H1 (cell line): ENCODE measurements at regions not wholly inside any gene's neighbourhood (a gene's known extent, or its start where the extent isn't known, plus 50 kb on each side); places are given as distances from the start of the nearest gene placed in this dataset.

Source experiments
- CTCF ChIA-PET: fragments of 300-600 bp; sonication (Branson Sonifier 250); formaldehyde crosslinking; loops from one replicate; lab custom pipeline; 2021; ENCODE audit not compliant: partially characterized antibody; lab: Charles Lee
- POLR2A ChIA-PET: fragments of 300-600 bp; sonication (Branson Sonifier 250); formaldehyde crosslinking; loops from one replicate; lab custom pipeline; 2021; ENCODE audit warnings: inconsistent platforms; ENCODE audit not compliant: partially characterized antibody; lab: Charles Lee
- DNase-seq, 2 experiments: peaks; one replicate each; pipeline versions ENCODE4 v3.0.0 to v3.0.0-alpha.2; 2010 to 2022; ENCODE audit warnings: low spot score in 2 of 2, low read depth in 1 of 2, mixed read lengths in 1 of 2
- FAIRE-seq: peaks from 2 replicates; lab custom pipeline; 2011; peaks lifted over from hg19 to GRCh38; lab: Jason Lieb, UNC
- H2AFZ ChIP-seq: 2 replicates; pipeline ENCODE4 v1.8.1; 2012; ENCODE audit warnings: low read length, inconsistent platforms
- H2AK5ac ChIP-seq: 2 replicates; pipeline ENCODE4 v1.6.1; 2013; ENCODE audit warnings: low read depth, low read length
- H2BK120ac ChIP-seq: replicated peaks from 2 replicates; pipeline ENCODE3; 2013; ENCODE audit warnings: low read depth, low read length, inconsistent platforms
- H2BK12ac ChIP-seq: 2 replicates; pipeline ENCODE4 v1.6.1; 2013; ENCODE audit warnings: low read depth, low read length
- H2BK15ac ChIP-seq: 2 replicates; pipeline ENCODE4 v1.6.1; 2013; ENCODE audit warnings: low read length
- H2BK20ac ChIP-seq: 2 replicates; pipeline ENCODE4 v1.6.1; 2013; ENCODE audit warnings: low read length
- H2BK5ac ChIP-seq: 2 replicates; pipeline ENCODE4 v1.6.1; 2013; ENCODE audit warnings: low read depth, low read length
- H3K14ac ChIP-seq: 2 replicates; pipeline ENCODE4 v1.6.1; 2013; ENCODE audit warnings: inconsistent platforms; ENCODE audit not compliant: insufficient read length
- H3K18ac ChIP-seq: 2 replicates; pipeline ENCODE4 v1.6.1; 2013; ENCODE audit warnings: low read length; ENCODE audit errors: extremely low read depth
- H3K23ac ChIP-seq: 2 replicates; pipeline ENCODE4 v1.6.1; 2013; ENCODE audit warnings: inconsistent platforms; ENCODE audit not compliant: insufficient read length
- H3K23me2 ChIP-seq: 2 replicates; pipeline ENCODE4 v1.6.1; 2013; ENCODE audit warnings: low read depth, low read length
- H3K27ac ChIP-seq: 2 replicates; pipeline ENCODE4 v1.6.1; 2011; ENCODE audit warnings: low read depth, low read length, inconsistent platforms
- H3K27me3 ChIP-seq, 4 experiments: replicated peaks in 1 of 4; 1 replicate in 1 of 4; 2 replicates in 3 of 4; pipeline versions ENCODE4 v1.6.1 to v1.8.1; 2011 to 2013; ENCODE audit warnings: low read length in 3 of 4, mild to moderate bottlenecking in 3 of 4, inconsistent platforms in 2 of 4, mixed read lengths in 2 of 4, moderate library complexity in 1 of 4; ENCODE audit not compliant: control insufficient read depth in 3 of 4, insufficient read depth in 3 of 4; ENCODE audit errors: extremely low read depth in 1 of 4
- H3K36me3 ChIP-seq, 4 experiments: 2 replicates each; pipeline versions ENCODE4 v1.6.1 to v1.8.1; 2011 to 2013; ENCODE audit warnings: mild to moderate bottlenecking in 4 of 4, low read length in 3 of 4, moderate library complexity in 2 of 4, control low read depth in 1 of 4, inconsistent platforms in 1 of 4; ENCODE audit not compliant: insufficient read depth in 4 of 4, control insufficient read depth in 2 of 4
- H3K4ac ChIP-seq: replicated peaks from 2 replicates; pipeline ENCODE3; 2013; ENCODE audit warnings: low read length, low read depth, mixed read lengths, inconsistent platforms; ENCODE audit not compliant: insufficient read length
- H3K4me1 ChIP-seq, 4 experiments: replicated peaks in 1 of 4; 1 replicate in 1 of 4; 2 replicates in 3 of 4; pipeline versions ENCODE4 v1.6.1 to v1.8.1; 2011 to 2013; ENCODE audit warnings: low read length in 3 of 4, inconsistent platforms in 2 of 4, mixed read lengths in 1 of 4; ENCODE audit not compliant: insufficient read depth in 4 of 4, control insufficient read depth in 3 of 4
- H3K4me2 ChIP-seq, 2 experiments: 2 replicates each; pipeline versions ENCODE4 v1.6.1 to v1.8.1; 2011 to 2013; ENCODE audit warnings: low read depth in 2 of 2, low read length in 2 of 2, control low read depth in 1 of 2, inconsistent platforms in 1 of 2, mild to moderate bottlenecking in 1 of 2; ENCODE audit not compliant: insufficient read depth in 1 of 2
- H3K4me3 ChIP-seq, 4 experiments: fragments of 200-600, 300-600 bp in 1 of 4; sonication (generic), shearing (Covaris generic), sonication (Bioruptor Twin) in 1 of 4; 2 replicates each; pipeline versions ENCODE4 v1.5.1 to v1.8.1; 2011 to 2016; ENCODE audit warnings: low read length in 4 of 4, low read depth in 3 of 4, control low read depth in 2 of 4, inconsistent platforms in 2 of 4, mild to moderate bottlenecking in 2 of 4, mixed read lengths in 1 of 4, moderate library complexity in 1 of 4; ENCODE audit not compliant: insufficient read depth in 2 of 4; ENCODE audit errors: extremely low read depth in 1 of 4
- H3K56ac ChIP-seq: replicated peaks from 2 replicates; pipeline ENCODE3; 2013; ENCODE audit warnings: low read depth, mild to moderate bottlenecking, mixed read lengths, low read length, inconsistent platforms; ENCODE audit not compliant: insufficient read length
- H3K79me1 ChIP-seq: 2 replicates; pipeline ENCODE4 v1.6.1; 2013; ENCODE audit warnings: low read depth, low read length, control low read depth
- H3K79me2 ChIP-seq, 2 experiments: 2 replicates each; pipeline versions ENCODE4 v1.6.1 to v1.8.1; 2012 to 2013; ENCODE audit warnings: low read length in 2 of 2, mild to moderate bottlenecking in 2 of 2, inconsistent platforms in 1 of 2; ENCODE audit not compliant: insufficient read depth in 2 of 2, control insufficient read depth in 1 of 2
- H3K9ac ChIP-seq, 4 experiments: replicated peaks in 1 of 4; 1 replicate in 1 of 4; 2 replicates in 3 of 4; pipeline versions ENCODE4 v1.6.1 to v1.8.1; 2011 to 2013; ENCODE audit warnings: low read depth in 3 of 4, low read length in 3 of 4, control low read depth in 2 of 4, mild to moderate bottlenecking in 2 of 4, moderate library complexity in 2 of 4, inconsistent platforms in 1 of 4; ENCODE audit errors: extremely low read depth in 1 of 4
- H3K9me3 ChIP-seq, 2 experiments: 2 replicates each; pipeline versions ENCODE4 v1.6.1 to v1.8.1; 2012 to 2013; ENCODE audit warnings: mild to moderate bottlenecking in 2 of 2, moderate library complexity in 2 of 2, control low read depth in 1 of 2, inconsistent platforms in 1 of 2, low read depth in 1 of 2, low read length in 1 of 2, mixed read lengths in 1 of 2; ENCODE audit not compliant: insufficient read depth in 2 of 2
- H4K20me1 ChIP-seq, 2 experiments: replicated peaks in 1 of 2; 2 replicates each; pipeline versions ENCODE3 to v1.8.1; 2011 to 2013; ENCODE audit warnings: inconsistent platforms in 2 of 2, low read length in 2 of 2, mild to moderate bottlenecking in 1 of 2; ENCODE audit not compliant: insufficient read depth in 2 of 2, control insufficient read depth in 1 of 2
- H4K5ac ChIP-seq: 2 replicates; pipeline ENCODE4 v1.6.1; 2013; ENCODE audit warnings: low read length, low read depth, mixed read lengths, inconsistent platforms; ENCODE audit not compliant: insufficient read length
- H4K8ac ChIP-seq: 2 replicates; pipeline ENCODE4 v1.8.0; 2013; ENCODE audit warnings: mild to moderate bottlenecking, moderate library complexity, low read length, inconsistent platforms; ENCODE audit not compliant: insufficient read depth; ENCODE audit errors: extremely low read depth
- H4K91ac ChIP-seq: replicated peaks from 2 replicates; pipeline ENCODE3; 2013; ENCODE audit warnings: low read length, mixed read lengths, inconsistent platforms; ENCODE audit not compliant: insufficient read length
- EGR1 ChIP-seq: IDR thresholded peaks from 2 replicates; pipeline ENCODE4 v1.6.1; 2011; ENCODE audit warnings: low read depth, low read length, borderline replicate concordance
- EP300 ChIP-seq, 2 experiments: IDR thresholded peaks; 1 replicate in 1 of 2; 2 replicates in 1 of 2; pipeline ENCODE4 v1.6.1; 2011 to 2012; ENCODE audit warnings: low read depth in 2 of 2, low read length in 2 of 2, mild to moderate bottlenecking in 2 of 2, borderline replicate concordance in 1 of 2, inconsistent platforms in 1 of 2, moderate library complexity in 1 of 2
- EZH2 ChIP-seq: fragments of 200-600 bp; sonication (generic); IDR thresholded peaks from 2 replicates; pipeline ENCODE4 v1.7.1; 2012; ENCODE audit warnings: low read depth, mild to moderate bottlenecking, moderate library complexity, low read length, inconsistent platforms; ENCODE audit not compliant: severe bottlenecking
- HDAC2 ChIP-seq, 2 experiments: fragments of 300-600 bp in 1 of 2; sonication (generic) in 1 of 2; IDR thresholded peaks; 2 replicates each; pipeline ENCODE4 v1.6.1; 2011 to 2012; ENCODE audit warnings: low read depth in 2 of 2, low read length in 2 of 2, mild to moderate bottlenecking in 2 of 2, moderate library complexity in 2 of 2, borderline replicate concordance in 1 of 2, inconsistent platforms in 1 of 2
- PHF8 ChIP-seq: fragments of 200-600 bp; sonication (generic); conservative IDR thresholded peaks from 2 replicates; pipeline ENCODE4 v1.7.1; 2012; ENCODE audit warnings: low read depth, mild to moderate bottlenecking, inconsistent platforms, low read length, moderate library complexity
- RAD21 ChIP-seq, 2 experiments: IDR thresholded peaks in 1 of 2; conservative IDR thresholded peaks in 1 of 2; 2 replicates each; pipeline ENCODE4 v1.6.1; 2011; ENCODE audit warnings: low read depth in 2 of 2, low read length in 2 of 2, improper control_type of control experiment in 1 of 2, inconsistent platforms in 1 of 2, mild to moderate bottlenecking in 1 of 2, moderate library complexity in 1 of 2
- SP1 ChIP-seq: IDR thresholded peaks from 2 replicates; pipeline ENCODE4 v1.6.1; 2011; ENCODE audit warnings: low read depth, low read length
- SP2 ChIP-seq: IDR thresholded peaks from 2 replicates; pipeline ENCODE4 v1.6.1; 2012; ENCODE audit warnings: mild to moderate bottlenecking, low read length, inconsistent platforms
- SRF ChIP-seq: IDR thresholded peaks from 2 replicates; pipeline ENCODE4 v1.6.1; 2011; ENCODE audit warnings: mild to moderate bottlenecking, low read depth, low read length, moderate library complexity
- WGBS, 2 experiments: shearing (Covaris generic) in 1 of 2; methylation state at CpG; one replicate each; pipeline versions ENCODE4 v1.1.6 to v1.1.7; 2013 to 2015; ENCODE audit warnings: low lambda C conversion rate in 2 of 2, mixed read lengths in 2 of 2, inconsistent platforms in 1 of 2, low coverage in 1 of 2, missing lambda C conversion rate in 1 of 2; ENCODE audit not compliant: insufficient replicate concordance in 2 of 2, insufficient coverage in 1 of 2, insufficient read length in 1 of 2; ENCODE audit errors: extremely low coverage in 1 of 2, missing lambda C conversion rate in 1 of 2; 5-methylcytosine and 5-hydroxymethylcytosine counted together
- TF ChIP-seq, protein P1 (sequence below), 3 experiments: IDR thresholded peaks; 1 replicate in 2 of 3; 2 replicates in 1 of 3; pipeline versions ENCODE4 v1.5.1 to v1.6.1; 2011; ENCODE audit warnings: low read length in 3 of 3, mild to moderate bottlenecking in 3 of 3, inconsistent platforms in 2 of 3, low read depth in 1 of 3, moderate library complexity in 1 of 3; ENCODE audit not compliant: insufficient read depth in 1 of 3; ENCODE audit errors: control extremely low read depth in 1 of 3

DNA sequence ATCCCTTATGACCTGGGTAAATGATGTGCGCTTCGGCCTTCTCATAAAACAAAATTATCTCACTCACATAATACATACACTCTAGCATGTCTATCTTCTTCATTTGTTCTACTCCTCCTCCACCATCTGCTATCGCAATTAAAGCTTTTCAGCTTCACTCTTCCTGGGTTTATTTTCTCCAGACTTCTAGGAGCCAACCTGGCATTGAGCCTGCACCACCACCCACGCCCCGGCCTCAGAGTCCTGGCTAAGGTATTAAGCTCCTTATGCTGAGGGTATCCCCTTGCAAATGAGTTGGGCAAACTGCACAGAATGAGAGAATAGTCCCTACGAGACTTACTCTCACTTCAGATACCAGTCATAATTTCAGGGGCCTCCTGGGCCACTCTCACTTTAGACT lies 236.1 kb upstream of the CDH12 start:
- Histone ChIP-seq H3K4ac (no peak overlapping the region), H2AFZ (no peak overlapping the region), H3K9me3 (no peaks in the 10 kb centered on the region), H3K27ac (no peak overlapping the region), H3K27me3 (no peaks in the 10 kb centered on the region), H3K79me1 (no peaks in the 10 kb centered on the region), H4K91ac (no peak overlapping the region), H4K8ac (no peak overlapping the region), H4K5ac (no peak overlapping the region), H4K20me1 (no peaks in the 10 kb centered on the region), H3K4me2 (no peak overlapping the region), H2BK15ac (no peak overlapping the region), H3K4me1 (no peaks in the 10 kb centered on the region), H3K9ac (no peak overlapping the region), H3K23ac (no peak overlapping the region), H3K23me2 (no peaks in the 10 kb centered on the region), H3K4me3 (no peak overlapping the region), H2BK20ac (no peak overlapping the region), H2BK5ac (no peak overlapping the region), H2BK12ac (no peak overlapping the region), H3K36me3 (no peaks in the 10 kb centered on the region), H2BK120ac (no peak overlapping the region), H3K56ac (no peak overlapping the region), H2AK5ac (no peak overlapping the region), H3K18ac (no peak overlapping the region), H3K79me2 (no peaks in the 10 kb centered on the region), H3K14ac (no peak overlapping the region)
- FAIRE-seq (no peak), DNase-seq (no peak)
- POLR2A ChIA-PET: no interaction called here
- CTCF ChIA-PET: interaction anchor here (1.3 kb wide), 1 partner anchor 33 kb away, joined by 3 read pairs; no protein-coding TSS in a partner anchor
- WGBS, 2 experiments: 92% methylated on average over 6 of the region's 6 CpGs; no CpG with 5 or more reads in 1 of the 2 experiments
- no peak for TF ChIP-seq HDAC2 (IDR thresholded peaks at IDR 0.05; ENCODE audit: borderline replicate concordance in 1 of 2, low read depth in 2 of 2, low read length in 2 of 2)
- no peak for TF ChIP-seq SP1
- TF ChIP-seq, protein P1, sequence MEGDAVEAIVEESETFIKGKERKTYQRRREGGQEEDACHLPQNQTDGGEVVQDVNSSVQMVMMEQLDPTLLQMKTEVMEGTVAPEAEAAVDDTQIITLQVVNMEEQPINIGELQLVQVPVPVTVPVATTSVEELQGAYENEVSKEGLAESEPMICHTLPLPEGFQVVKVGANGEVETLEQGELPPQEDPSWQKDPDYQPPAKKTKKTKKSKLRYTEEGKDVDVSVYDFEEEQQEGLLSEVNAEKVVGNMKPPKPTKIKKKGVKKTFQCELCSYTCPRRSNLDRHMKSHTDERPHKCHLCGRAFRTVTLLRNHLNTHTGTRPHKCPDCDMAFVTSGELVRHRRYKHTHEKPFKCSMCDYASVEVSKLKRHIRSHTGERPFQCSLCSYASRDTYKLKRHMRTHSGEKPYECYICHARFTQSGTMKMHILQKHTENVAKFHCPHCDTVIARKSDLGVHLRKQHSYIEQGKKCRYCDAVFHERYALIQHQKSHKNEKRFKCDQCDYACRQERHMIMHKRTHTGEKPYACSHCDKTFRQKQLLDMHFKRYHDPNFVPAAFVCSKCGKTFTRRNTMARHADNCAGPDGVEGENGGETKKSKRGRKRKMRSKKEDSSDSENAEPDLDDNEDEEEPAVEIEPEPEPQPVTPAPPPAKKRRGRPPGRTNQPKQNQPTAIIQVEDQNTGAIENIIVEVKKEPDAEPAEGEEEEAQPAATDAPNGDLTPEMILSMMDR (IDR thresholded peaks at IDR 0.05; ENCODE audit: control extremely low read depth in 1 of 3, insufficient read depth in 1 of 3, low read depth in 1 of 3, low read length in 3 of 3): no peak
- TF ChIP-seq EZH2: no peak
- TF ChIP-seq SRF: no peak
- no peak for TF ChIP-seq EP300 (IDR thresholded peaks at IDR 0.05; ENCODE audit: borderline replicate concordance in 1 of 2, low read depth in 2 of 2, low read length in 2 of 2)
- TF ChIP-seq PHF8: no peak
- no peak for TF ChIP-seq RAD21 (IDR thresholded peaks at IDR 0.05 in 1 of 2, conservative IDR thresholded peaks at IDR 0.05 in 1 of 2; ENCODE audit: low read depth in 2 of 2, low read length in 2 of 2)
- no peak for TF ChIP-seq EGR1
- TF ChIP-seq SP2: no peak
